Activated CD4-positive, alpha-beta T cell treated with anti-CD3 and anti-CD28 coated beads, Interleukin-2, Interleukin-6, amounts not matched to agents 100 ng/mL and 50 ng/mL, durations not matched to agents 16 hours and 8 hours (primary cell): ENCODE measurements at regions not wholly inside any gene's neighbourhood (a gene's known extent, or its start where the extent isn't known, plus 50 kb on each side); places are given as distances from the start of the nearest gene placed in this dataset.

Source experiments
- DNase-seq: peaks from one replicate; pipeline ENCODE4 v3.0.0-alpha.2; 2020

- DNase-seq = no peak
These were observed 390.2 kb upstream of the SGCD start for GRCh38 chr5:155936520-155937406.

GRCh38 chr5:155938051-155938450 lies 388.9 kb upstream of the SGCD start:
- DNase-seq = no peak

GRCh38 chr5:155941340-155941739 lies 385.6 kb upstream of the SGCD start:
- no peak for DNase-seq

- peak; percentile 39 for DNase-seq
These were observed 383.2 kb upstream of the SGCD start for GRCh38 chr5:155943516-155944407.

GRCh38 chr5:155947394-155948062 lies 379.4 kb upstream of the SGCD start:
- DNase-seq = no peak

- DNase-seq = no peak
These were observed 378.4 kb upstream of the SGCD start for GRCh38 chr5:155948576-155948975.

- DNase-seq = no peak
These were observed 374.4 kb upstream of the SGCD start for GRCh38 chr5:155952486-155953089.

GRCh38 chr5:155953335-155953734 lies 373.6 kb upstream of the SGCD start:
- peak; percentile 53 for DNase-seq

GRCh38 chr5:155954701-155955445 lies 372.1 kb upstream of the SGCD start:
- DNase-seq = no peak

GRCh38 chr5:155957884-155958283 lies 369.1 kb upstream of the SGCD start:
- DNase-seq = no peak

GRCh38 chr5:155959082-155959481 lies 367.9 kb upstream of the SGCD start:
- DNase-seq = no peak

- DNase-seq = no peak
These were observed 366.8 kb upstream of the SGCD start for GRCh38 chr5:155960177-155960576.

GRCh38 chr5:155969537-155969936 lies 357.4 kb upstream of the SGCD start:
- DNase-seq = no peak

GRCh38 chr5:155974369-155974768 lies 352.6 kb upstream of the SGCD start:
- DNase-seq = no peak

- DNase-seq = no peak
These were observed 348.1 kb upstream of the SGCD start for GRCh38 chr5:155978850-155979249.

- no peak for DNase-seq
These were observed 344.6 kb upstream of the SGCD start for GRCh38 chr5:155982354-155982753.

GRCh38 chr5:155983954-155984353 lies 343.0 kb upstream of the SGCD start:
- DNase-seq = no peak

GRCh38 chr5:155987265-155987810 lies 339.6 kb upstream of the SGCD start:
- no peak for DNase-seq

GRCh38 chr5:155989879-155990278 lies 337.1 kb upstream of the SGCD start:
- no peak for DNase-seq

- DNase-seq = no peak
These were observed 330.8 kb upstream of the SGCD start for GRCh38 chr5:155996123-155996522.

GRCh38 chr5:155998257-155998656 lies 328.7 kb upstream of the SGCD start:
- no peak for DNase-seq

GRCh38 chr5:156000115-156000514 lies 326.8 kb upstream of the SGCD start:
- DNase-seq = no peak
